GM18519 (cell line): ENCODE measurements at regions not wholly inside any gene's neighbourhood (a gene's known extent, or its start where the extent isn't known, plus 50 kb on each side); places are given as distances from the start of the nearest gene placed in this dataset.

Source experiments
- ATAC-seq: cut with Tn5 transposase; IDR thresholded peaks from one replicate; pipeline ENCODE4 v1.9.1; 2021; ENCODE audit warnings: mild to moderate bottlenecking, moderate library complexity; ENCODE audit not compliant: unreplicated experiment, low FRiP score

DNA sequence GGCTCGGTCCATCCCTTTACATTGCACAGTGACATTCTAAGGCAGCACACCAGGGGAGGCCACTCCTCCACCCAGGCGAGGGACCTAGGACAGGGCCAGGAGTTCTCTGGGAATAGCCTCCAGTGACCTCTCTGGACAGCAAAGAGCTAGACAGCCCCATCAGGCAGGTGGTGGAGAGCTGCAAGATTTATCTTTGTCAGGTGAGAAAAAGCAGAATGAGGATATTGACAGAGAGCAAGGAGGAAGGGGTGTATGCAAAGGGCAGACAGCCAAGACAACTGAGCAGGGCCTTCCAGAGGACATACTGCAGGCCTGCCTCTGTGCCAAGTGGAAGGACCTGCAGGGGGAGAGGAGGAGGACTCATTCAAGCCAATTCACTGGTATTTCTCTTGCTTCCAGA lies 112.4 kb upstream of the MAX start:
- ATAC-seq: no peak

DNA sequence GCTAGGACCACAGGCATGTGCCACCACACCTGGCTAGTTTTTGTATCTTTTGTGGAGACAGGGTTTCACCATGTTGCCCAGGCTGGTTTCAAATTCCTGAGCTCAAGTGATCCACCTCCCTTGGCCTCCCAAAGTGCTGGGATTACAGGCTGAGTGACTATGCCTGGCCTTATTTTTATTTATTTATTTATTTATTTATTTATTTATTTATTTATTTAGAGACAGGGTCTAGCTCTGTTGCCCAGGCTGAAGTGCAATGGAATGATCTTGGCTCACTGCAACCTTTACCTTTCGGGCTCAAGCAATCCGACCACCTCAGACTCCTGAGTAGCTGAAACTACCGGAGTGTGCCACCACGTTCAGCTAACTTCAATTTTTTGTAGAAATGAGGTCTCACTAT lies 117.0 kb upstream of the MAX start:
- ATAC-seq: no peak

DNA sequence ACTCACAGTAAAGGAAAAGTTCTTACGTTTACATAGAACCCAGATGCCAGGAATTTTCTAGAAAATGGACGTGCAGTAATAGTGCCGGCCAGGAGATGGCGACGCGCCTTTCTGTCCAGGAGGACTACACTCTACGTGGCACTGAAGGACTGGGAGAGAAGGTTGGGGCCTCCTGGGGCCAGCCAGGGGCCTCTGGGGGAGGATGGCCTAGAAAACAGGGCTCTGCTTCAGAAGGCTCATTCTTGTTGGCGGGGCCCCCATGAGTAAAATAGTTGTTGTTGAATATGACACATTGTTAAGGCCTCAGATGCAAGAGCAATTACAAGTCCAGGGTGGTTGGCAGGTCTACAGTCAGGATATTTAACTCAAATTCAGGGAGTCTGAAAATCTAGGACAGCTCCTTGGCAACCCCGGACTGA lies 120.1 kb upstream of the MAX start:
- ATAC-seq: no peak

- ATAC-seq: no peak
These were observed 121.3 kb upstream of the MAX start for GRCh38 chr14:65223636-65224035.

DNA sequence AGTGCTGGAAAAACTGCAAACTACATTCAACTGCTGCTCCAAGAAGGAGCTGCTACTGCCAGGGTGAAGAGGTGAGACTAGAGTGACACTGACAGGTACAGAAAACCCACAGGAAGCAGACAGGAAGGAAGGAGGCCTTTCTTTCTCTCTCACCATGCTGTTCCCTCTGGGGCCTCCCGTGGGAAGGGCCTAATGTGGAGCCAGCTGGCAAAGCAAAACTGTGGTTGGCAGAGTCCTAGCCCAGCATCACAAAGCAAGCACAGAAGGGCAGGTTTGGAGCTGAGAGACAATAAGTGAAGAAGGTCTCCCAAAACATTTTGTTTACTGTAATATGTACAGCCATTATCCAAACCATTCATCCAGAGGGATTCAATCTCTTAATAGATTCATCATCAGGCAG lies 122.5 kb upstream of the MAX start:
- no peak for ATAC-seq

DNA sequence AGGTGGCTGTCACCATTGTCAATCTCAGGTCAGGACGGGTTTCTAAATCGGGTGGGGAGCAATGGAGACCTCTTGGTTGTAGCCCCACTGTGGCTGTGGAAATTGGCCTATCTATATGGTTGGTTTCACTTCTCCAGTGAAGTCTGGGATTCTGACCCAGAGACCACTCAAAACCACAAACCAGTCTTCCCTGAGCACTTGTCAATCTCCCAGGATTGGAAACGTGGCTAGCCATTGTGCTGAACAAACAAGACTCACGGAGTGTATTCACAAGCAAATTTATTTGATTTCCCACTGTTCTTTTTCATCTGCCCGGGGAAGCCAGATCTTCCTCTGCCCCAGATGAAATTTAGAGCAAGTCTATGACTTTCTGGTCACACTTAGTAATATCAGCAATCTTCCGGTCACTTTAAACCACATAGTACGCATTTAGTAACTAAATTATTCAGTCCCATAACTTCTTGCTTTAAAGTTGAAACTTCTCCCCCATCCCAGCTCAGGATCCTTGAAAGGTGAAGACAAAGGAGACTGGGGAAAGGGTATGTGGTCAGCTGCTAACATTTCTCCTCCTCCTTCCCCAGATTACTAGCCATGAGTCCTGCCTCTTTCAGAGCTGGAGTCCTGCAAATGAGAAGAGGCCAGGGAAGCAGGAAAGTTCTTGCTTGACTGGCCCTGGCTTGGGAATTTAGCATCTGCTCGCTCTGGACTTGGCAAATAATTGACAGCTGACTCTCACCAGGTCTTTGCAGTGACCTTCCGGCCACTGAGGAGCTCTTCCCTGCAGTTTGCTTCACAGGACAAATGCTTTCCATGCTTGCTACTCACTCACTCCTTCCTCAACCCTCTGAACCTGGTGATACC lies 123.2 kb upstream of the MAX start:
- no peak for ATAC-seq

- no peak for ATAC-seq
These were observed 124.7 kb upstream of the MAX start for GRCh38 chr14:65226824-65227604.

DNA sequence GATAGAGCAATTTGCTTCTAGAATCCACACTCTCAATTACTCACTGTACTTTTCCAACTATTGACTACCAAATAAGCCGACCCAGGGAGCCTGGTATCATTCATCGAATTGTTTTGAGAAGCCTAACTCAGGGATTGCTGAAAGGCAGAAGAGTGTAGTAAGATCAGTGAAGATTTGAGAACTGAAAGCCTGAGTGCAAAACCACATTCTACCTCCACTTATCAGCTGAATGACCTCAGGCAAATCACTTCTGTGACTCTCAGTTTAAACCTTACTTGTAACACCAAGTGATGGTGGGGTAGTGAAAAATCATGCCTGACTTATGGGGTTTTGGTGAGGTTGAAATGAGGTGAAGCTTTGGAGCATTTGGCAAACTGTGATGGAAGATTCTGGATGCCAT lies 126.1 kb upstream of the MAX start:
- ATAC-seq: peak; percentile 85

DNA sequence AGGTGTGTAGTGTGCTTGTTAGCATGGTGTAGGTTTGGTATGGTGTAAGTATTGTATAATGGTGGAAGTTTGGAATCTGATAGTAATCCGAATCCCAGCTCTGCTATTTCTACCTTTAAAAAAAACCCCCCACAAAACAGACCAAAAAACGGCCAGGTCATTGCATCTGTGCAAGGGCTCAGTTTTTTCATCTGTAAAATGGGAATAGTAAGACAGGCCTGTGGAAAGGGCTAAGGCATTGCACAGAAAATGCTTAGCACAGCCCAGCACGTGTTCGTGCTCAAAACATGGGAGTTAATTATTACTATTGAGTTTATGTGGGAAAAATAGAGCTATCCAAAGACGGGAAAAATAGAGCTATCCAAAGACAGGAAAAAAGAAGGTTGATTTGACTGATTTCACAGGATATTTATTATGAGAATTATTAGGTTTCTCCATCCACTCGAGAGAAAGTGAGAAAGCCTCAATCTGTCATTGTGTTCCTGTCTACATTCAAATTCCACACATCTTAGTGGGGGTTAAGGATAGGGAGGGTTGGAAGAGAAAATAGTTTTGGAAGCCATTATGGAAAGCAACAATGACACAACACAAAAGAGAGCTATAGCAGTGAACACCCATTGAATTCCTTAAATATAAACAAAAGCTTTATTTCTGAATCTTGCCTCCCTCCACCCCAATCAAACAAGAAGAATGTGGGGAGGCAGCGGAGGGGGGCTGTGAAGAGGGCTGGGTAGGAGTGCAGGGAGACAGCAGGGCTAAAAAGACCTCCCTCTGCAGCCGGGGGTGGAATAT lies 126.8 kb upstream of the MAX start:
- ATAC-seq: no peak

DNA sequence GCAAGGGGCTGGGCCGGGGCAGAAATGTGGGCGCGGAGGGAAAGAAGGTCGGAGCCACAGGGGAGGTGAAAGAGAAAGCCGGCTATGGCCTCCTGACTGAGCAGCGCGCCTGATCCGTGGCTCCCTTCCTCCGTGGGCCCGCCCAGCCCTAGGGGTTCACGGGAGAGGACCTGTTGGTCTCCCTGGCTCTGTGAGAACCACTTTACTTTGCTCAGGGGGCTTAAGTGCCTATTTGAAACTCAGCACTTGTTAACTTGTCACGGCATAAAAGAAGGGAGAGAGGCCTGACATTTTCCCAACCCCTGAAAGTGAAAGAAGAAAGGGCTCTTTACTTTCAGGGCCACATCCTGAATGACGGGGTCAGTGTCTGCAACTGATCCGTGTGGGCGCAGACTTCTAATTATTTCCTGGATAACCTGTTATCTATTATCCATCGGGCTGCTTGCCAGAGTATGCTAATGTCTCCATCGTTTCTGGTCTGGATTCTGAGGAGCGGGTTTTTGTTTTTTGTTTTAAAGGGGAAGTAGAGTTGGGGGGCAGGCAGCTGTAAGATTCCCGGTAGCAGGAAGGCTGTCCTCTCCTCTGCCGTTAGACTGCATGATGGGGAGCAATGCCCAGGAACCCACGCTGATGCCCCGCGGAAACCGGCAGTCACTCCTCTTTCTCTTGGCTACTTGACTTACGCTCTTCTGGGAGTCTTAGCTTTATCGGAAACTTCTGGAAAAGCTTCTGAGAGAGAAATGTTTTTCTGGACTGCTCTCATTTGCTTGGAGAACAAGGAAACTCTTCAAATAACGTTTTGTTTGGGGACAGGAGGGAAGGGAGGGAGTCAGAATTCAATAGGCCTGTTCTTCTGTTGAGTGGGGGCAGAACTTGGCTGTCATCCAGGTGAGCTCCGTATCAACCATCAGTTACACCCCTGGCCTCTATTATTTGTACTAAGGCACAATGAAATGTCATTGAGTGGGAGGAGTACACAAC lies 127.7 kb upstream of the MAX start:
- no peak for ATAC-seq

GRCh38 chr14:65231286-65231980 lies 129.1 kb upstream of the MAX start:
- no peak for ATAC-seq

DNA sequence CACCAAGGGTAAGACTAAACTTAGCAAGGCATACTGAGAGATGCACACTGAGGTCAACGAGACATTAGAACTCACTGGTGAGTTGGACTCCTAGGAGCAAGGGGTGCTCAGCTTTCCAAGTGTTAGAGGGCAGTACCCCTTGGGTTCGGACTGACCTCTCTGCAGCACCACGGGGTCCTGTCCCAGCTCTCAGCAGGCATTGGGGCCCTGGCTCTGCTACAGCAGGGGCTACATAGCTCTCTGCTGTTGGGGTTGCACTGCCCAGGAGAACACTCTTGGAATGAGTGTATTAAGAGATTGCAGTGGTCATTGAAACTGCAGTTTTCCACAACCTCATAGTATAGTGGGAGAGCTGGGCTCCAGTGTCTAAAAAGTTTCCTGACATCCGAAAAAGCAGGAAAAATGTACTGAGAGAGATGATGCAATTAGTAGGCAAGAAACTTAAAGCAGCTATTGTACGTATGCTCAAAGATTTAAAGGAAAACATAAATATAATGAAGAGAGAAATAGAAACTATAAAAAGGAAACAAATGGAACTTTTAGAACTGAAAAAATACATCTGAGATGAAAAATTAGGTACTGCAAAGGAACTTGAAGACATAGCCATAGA lies 132.5 kb upstream of the MAX start:
- ATAC-seq: no peak

DNA sequence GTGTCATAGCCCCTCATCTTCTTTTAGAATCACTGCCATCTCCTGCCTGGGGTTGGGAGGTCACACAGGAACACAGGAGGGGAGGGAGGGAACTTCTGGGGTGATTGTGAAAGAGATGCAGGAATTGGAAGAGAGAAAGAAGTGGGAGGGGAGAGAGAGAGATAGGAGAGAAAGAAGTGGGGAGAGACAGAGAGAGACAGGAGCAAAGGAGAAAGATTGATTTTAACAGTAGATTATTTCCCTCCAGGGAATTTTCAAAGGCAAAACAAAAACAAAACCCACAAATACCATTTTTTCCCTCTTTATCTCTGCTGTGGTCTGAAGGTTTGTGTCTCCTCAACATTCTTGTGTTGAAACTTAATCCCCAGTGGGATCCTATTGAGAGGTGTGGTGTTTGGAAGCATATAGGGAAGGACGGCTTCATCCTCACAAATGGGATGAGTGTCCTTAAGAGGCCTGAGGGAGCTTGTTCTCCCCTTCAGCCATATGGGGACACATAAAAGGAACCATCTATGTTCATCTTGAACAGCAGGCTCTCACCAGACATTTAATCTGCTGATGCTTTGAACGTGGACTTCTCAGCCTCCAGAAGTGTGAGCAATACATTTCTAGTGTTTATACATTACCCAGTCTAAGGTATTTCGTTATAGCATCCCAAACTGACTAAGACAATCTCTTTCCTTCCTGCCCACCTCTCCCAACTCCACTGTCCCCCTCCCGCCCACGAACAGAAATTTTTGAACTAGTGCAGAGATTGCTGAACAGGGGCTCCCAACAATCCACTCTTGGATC lies 134.9 kb upstream of the MAX start:
- ATAC-seq: no peak

DNA sequence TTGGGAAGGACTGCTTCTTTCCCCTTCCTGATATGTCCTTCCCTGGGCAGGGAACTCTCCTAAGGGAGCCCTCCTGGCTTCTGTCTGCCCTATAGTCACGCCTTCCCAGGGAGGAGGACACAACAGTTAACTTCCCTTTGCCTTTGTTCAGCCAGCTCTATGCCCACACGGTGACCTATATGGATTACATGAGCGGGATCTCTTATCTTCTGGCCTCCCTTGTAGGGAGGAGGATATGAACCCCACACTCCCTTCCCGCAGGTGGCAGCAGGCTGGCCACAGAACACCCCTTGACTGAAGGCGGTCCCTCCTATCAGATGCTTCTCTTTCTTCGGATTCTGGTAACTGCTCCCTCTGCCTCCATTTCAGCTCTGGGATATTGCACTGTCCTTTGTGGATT lies 135.6 kb upstream of the MAX start:
- no peak for ATAC-seq

DNA sequence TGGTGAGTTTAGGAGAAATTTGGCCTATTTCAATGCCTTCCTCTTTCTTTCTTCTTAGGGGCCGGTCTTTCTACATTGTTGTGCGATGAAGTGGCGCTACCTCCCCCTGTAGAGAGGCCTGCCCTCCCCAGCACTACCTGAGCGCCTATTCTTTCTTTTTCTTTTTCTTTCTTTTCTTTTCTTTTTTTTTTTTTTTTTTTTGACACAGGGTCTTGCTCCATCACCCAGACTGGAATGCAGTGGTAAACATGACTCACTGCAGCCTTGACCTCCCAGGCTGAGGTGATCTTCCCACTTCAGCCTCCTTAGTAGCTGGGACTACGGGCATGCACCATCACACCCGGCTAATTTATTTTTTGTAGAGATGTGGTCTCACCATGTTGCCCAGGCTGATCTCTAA lies 136.1 kb upstream of the MAX start:
- ATAC-seq: no peak

- ATAC-seq: no peak
These were observed 137.0 kb upstream of the MAX start for GRCh38 chr14:65239143-65239937.

GRCh38 chr14:65239938-65240296 lies 137.6 kb upstream of the MAX start:
- no peak for ATAC-seq
